ENCODE measurements at regions not wholly inside any gene's neighbourhood (a gene's known extent, or its start where the extent isn't known, plus 50 kb on each side); places are given as distances from the start of the nearest gene placed in this dataset.

DNA sequence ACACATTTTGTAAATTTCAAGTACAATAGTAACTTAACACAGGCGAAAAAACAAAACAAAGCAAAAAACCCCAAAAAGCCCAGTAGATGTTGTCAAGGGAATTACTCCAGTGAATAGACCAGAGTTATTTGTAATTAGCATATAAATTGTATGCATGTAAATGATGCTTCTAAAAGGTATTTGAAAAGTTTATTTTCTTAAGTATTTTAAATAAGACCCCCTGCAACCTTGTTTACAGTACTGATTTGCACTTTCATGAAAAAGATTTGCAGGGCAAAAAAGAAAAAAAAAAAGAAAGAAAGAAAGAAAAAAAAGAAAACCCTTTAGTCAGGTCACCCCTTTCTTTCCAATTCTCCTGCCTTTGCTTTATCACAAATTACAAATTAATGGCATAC is 372.3 kb upstream of the IRX2 start:
- POLR2A ChIA-PET: no interaction called here
- H3K79me2 ChIP-seq (ENCODE audit: insufficient read depth): no peaks in the 10 kb centered on the region
- DNase-seq: no peak
- 0% methylated on average over 1 of the region's 1 CpG for WGBS (ENCODE audit: low lambda C conversion rate)
- no peak overlapping the region for H3K4me3 ChIP-seq (ENCODE audit: low read depth in 2 of 2, low read length in 1 of 2)
- no peak overlapping the region for H2AFZ ChIP-seq (ENCODE audit: low read depth)
- no peak overlapping the region for H3K27ac ChIP-seq (ENCODE audit: low read depth in 2 of 2, low read length in 1 of 2)
- H3K36me3 ChIP-seq (replicated peaks in 1 of 2; ENCODE audit: control insufficient read depth in 1 of 2, insufficient read depth in 2 of 2, low read length in 1 of 2): no peaks in the 10 kb centered on the region
- H3K9me3 ChIP-seq: no peaks in the 10 kb centered on the region
- no peaks in the 10 kb centered on the region for H3F3A ChIP-seq (replicated peaks; ENCODE audit: insufficient read depth)
- no peak overlapping the region for H3K9ac ChIP-seq
- H3K4me2 ChIP-seq: no peak overlapping the region
- no peaks in the 10 kb centered on the region for H3K9me2 ChIP-seq
- H3K4me1 ChIP-seq (ENCODE audit: control insufficient read depth in 1 of 2, insufficient read depth in 2 of 2, low read depth in 1 of 2, low read length in 1 of 2): no peaks in the 10 kb centered on the region
- no peaks in the 10 kb centered on the region for H4K20me1 ChIP-seq (ENCODE audit: insufficient read depth)
- TF ChIP-seq RAD21 (IDR thresholded peaks at IDR 0.05; ENCODE audit: low read length) (no peak), TCF12 (IDR thresholded peaks at IDR 0.05) (no peak), USF1 (IDR thresholded peaks at IDR 0.05; ENCODE audit: borderline replicate concordance, low read depth) (no peak), TEAD4 (IDR thresholded peaks at IDR 0.05; ENCODE audit: borderline replicate concordance, insufficient read depth) (no peak), USF2 (IDR thresholded peaks at IDR 0.05; ENCODE audit: borderline replicate concordance, low read depth, low read length) (no peak), POLR2AphosphoS5 (IDR thresholded peaks at IDR 0.05; ENCODE audit: low read depth, low read length) (no peak), FOSL2 (IDR thresholded peaks at IDR 0.05; ENCODE audit: borderline replicate concordance, low read depth) (no peak), RCOR1 (IDR thresholded peaks at IDR 0.05; ENCODE audit: low read length) (no peak), ELF1 (IDR thresholded peaks at IDR 0.05) (no peak), RXRA (IDR thresholded peaks at IDR 0.05; ENCODE audit: borderline replicate concordance, low read depth) (no peak), SIN3A (IDR thresholded peaks at IDR 0.05; ENCODE audit: borderline replicate concordance, low read depth, low read length) (no peak), GATA2 (CRISPR knock-in tag; IDR thresholded peaks at IDR 0.05) (no peak), EZH2phosphoT487 (IDR thresholded peaks at IDR 0.05; ENCODE audit: borderline replicate concordance, low read depth) (no peak)
- TF ChIP-seq, protein P1, sequence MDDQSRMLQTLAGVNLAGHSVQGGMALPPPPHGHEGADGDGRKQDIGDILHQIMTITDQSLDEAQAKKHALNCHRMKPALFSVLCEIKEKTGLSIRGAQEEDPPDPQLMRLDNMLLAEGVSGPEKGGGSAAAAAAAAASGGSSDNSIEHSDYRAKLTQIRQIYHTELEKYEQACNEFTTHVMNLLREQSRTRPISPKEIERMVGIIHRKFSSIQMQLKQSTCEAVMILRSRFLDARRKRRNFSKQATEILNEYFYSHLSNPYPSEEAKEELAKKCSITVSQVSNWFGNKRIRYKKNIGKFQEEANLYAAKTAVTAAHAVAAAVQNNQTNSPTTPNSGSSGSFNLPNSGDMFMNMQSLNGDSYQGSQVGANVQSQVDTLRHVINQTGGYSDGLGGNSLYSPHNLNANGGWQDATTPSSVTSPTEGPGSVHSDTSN (IDR thresholded peaks at IDR 0.05): no peak
- H3K27me3 ChIP-seq (ENCODE audit: insufficient read depth): peaks cover 15% of the 10 kb centered on the region; the same call in 1 of the 2 replicates
- CTCF ChIA-PET: no interaction called here

DNA sequence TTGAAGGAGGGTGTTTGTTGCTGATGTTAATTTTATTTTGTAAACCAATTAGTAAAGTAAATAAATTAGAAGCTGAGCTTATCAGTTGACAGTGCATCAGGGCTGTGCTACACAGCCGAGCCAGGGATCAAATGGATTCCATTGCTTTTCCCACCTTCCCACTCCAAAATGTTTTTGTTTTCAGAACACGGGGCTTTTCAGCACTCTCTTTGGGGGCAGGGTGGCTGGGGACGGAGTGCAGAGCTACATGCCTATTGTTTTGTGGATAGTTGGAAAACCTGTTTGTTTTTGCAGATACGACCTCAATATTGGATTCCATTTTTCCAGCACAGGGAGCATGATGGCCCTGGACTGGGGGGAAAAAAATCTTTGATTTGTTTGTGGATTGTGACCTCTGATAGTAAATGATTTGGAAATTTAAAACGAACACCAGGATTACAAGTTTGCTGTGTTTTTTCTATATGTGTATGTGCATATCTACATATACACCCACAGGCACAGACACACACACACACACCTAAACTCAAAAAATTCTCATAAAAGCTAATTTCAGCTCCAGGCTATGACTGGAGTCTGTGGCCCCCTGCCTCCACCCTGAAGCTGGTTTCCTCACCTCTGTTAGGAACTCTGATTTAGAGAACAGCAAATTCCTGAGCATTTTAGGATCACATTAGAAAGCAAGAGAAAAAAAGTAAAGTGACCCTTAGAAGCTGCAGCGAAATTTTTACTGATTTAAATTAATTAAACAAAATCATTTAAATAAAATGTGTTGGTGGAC is 371.7 kb upstream of the IRX2 start:
- Histone ChIP-seq H3K9me3 (no peaks in the 10 kb centered on the region), H2AFZ (ENCODE audit: low read depth) (no peak overlapping the region), H4K20me1 (ENCODE audit: insufficient read depth) (no peaks in the 10 kb centered on the region), H3K9me2 (no peaks in the 10 kb centered on the region), H3F3A (replicated peaks; ENCODE audit: insufficient read depth) (no peaks in the 10 kb centered on the region), H3K27ac (ENCODE audit: low read depth in 2 of 2, low read length in 1 of 2) (no peak overlapping the region), H3K79me2 (ENCODE audit: insufficient read depth) (no peaks in the 10 kb centered on the region), H3K9ac (no peak overlapping the region), H3K36me3 (replicated peaks in 1 of 2; ENCODE audit: control insufficient read depth in 1 of 2, insufficient read depth in 2 of 2, low read length in 1 of 2) (no peaks in the 10 kb centered on the region), H3K4me3 (ENCODE audit: low read depth in 2 of 2, low read length in 1 of 2) (no peak overlapping the region), H3K4me2 (no peak overlapping the region), H3K4me1 (ENCODE audit: control insufficient read depth in 1 of 2, insufficient read depth in 2 of 2, low read depth in 1 of 2, low read length in 1 of 2) (no peaks in the 10 kb centered on the region), H3K27me3 (ENCODE audit: insufficient read depth) (peaks cover 20% of the 10 kb centered on the region; the same call in 1 of the 2 replicates)
- ChIA-PET CTCF (no interaction called here), POLR2A (no interaction called here)
- no peak for DNase-seq
- WGBS (ENCODE audit: low lambda C conversion rate): under 1% methylated on average over 6 of the region's 6 CpGs
- TF ChIP-seq MEF2A (IDR thresholded peaks at IDR 0.05; ENCODE audit: borderline replicate concordance, low read depth) (no peak), POLR2AphosphoS5 (IDR thresholded peaks at IDR 0.05; ENCODE audit: low read depth, low read length) (no peak), MXI1 (IDR thresholded peaks at IDR 0.05; ENCODE audit: low read depth, low read length) (no peak), ELF1 (IDR thresholded peaks at IDR 0.05) (no peak), FOXM1 (IDR thresholded peaks at IDR 0.05; ENCODE audit: low read depth) (no peak), EP300 (IDR thresholded peaks at IDR 0.05; ENCODE audit: borderline replicate concordance in 1 of 2, low read depth in 1 of 2, low read length in 1 of 2) (no peak), SMC3 (IDR thresholded peaks at IDR 0.05; ENCODE audit: low read depth, low read length) (no peak), IRF3 (IDR thresholded peaks at IDR 0.05; ENCODE audit: low read depth, low read length) (no peak), TCF12 (IDR thresholded peaks at IDR 0.05) (no peak), GABPA (IDR thresholded peaks at IDR 0.05; ENCODE audit: low read depth) (no peak), ZBTB33 (IDR thresholded peaks at IDR 0.05; ENCODE audit: borderline replicate concordance, low read depth) (no peak), SIN3A (IDR thresholded peaks at IDR 0.05; ENCODE audit: borderline replicate concordance, low read depth, low read length) (no peak)
